Prostate gland (tissue), 2 donors: ENCODE measurements at regions not wholly inside any gene's neighbourhood (a gene's known extent, or its start where the extent isn't known, plus 50 kb on each side); places are given as distances from the start of the nearest gene placed in this dataset.

Experiments
- CTCF ChIP-seq, 4 experiments: fragments of 200-600 bp in 2 of 4; fragments of 450-650 bp in 2 of 4; sonication (generic) in 2 of 4; IDR thresholded peaks; 1 replicate in 3 of 4; 2 replicates in 1 of 4; pipeline ENCODE4 v1.5.1; 2016 to 2019; ENCODE audit warnings: antibody characterized with exemption in 4 of 4, mild to moderate bottlenecking in 2 of 4, moderate library complexity in 2 of 4
- POLR2A ChIP-seq: fragments of 450-650 bp; IDR thresholded peaks from one replicate; pipeline ENCODE4 v1.6.1; 2016; ENCODE audit warnings: antibody characterized with exemption, mild to moderate bottlenecking
- POLR2AphosphoS5 ChIP-seq: sonication (generic); formaldehyde crosslinking; IDR thresholded peaks from one replicate; pipeline ENCODE4 v1.6.1; 2017; ENCODE audit warnings: antibody characterized with exemption

GRCh38 chr1:189620471-189620870 lies 857.2 kb downstream of the BRINP3 start:
- TF ChIP-seq CTCF (IDR thresholded peaks at IDR 0.05) (no peak), POLR2A (no peak), POLR2AphosphoS5 (no peak)
